HG03159 (cell line): ENCODE measurements at regions not wholly inside any gene's neighbourhood (a gene's known extent, or its start where the extent isn't known, plus 50 kb on each side); places are given as distances from the start of the nearest gene placed in this dataset.
"Not testable (repeated sequence)": the region's sequence is repeated elsewhere in the genome, so short reads cannot be mapped to it uniquely, and the experiment has no call there.

Experiments
- ATAC-seq: cut with Tn5 transposase; IDR thresholded peaks from one replicate; pipeline ENCODE4 v1.9.1; 2021; ENCODE audit warnings: mild to moderate bottlenecking, moderate library complexity; ENCODE audit not compliant: unreplicated experiment

DNA sequence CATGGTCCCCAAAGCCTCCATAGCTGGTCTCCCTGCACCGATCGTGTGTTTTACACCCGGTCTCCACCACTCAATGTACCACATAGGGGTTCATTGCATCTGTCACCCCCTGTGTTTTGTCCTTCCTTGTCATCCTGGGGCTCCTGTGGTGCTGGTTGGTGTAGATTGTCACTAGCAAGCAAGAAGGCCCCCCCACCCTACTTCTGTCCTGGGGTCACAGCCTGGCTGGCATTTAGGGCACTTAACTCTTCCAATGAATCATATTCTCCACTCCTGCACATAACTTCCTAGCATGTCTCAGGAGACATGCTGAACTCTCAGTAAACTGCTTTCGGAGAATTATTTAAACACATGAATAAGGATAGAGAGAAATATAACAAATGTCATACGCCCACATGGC lies 161.4 kb downstream of the BCL2L11 start:
- ATAC-seq = not testable (repeated sequence)

DNA sequence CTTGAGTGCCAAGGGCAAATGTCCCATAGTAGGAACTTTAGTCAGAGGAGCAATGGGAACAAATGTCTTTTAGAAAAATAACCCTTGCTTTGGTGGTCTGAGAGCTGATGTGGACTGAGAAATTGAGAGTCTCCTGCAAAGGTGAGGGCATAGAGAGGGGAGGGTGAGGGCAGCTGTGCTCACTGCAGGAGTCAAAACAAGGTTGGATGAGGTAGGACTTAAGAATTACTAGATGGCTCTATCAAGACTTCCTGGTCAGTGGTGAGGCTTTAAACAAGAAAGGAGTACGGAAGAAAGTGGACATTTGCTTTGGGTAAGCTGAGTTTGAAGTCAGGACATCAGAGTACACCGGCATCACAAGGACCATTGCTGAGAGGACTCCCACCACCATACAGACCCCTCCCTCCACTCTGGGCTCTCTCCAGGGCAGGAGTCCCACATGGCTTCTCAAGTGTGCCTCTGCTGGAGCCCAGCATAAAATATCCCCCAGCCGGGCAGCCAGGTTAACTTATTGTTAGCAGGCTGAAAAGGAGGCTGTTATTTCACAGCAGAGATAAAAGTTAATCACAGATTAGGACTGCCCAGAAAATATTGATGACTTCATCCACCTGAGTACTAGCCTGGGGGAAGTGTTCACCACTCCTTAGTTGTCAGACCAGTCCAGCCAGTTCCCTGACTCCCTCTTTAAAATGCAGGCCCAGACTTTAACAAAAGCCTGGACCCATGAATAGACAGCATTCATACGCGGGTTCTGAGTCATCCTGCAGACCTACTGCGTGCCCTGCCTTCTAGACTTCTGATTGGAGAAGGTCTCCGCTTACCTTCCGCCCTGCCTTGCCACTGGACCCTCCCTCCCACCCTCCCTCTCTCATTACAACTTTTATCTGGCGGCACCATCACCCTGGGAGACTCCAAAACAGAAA lies 167.2 kb downstream of the BCL2L11 start:
- ATAC-seq = not testable (repeated sequence)

DNA sequence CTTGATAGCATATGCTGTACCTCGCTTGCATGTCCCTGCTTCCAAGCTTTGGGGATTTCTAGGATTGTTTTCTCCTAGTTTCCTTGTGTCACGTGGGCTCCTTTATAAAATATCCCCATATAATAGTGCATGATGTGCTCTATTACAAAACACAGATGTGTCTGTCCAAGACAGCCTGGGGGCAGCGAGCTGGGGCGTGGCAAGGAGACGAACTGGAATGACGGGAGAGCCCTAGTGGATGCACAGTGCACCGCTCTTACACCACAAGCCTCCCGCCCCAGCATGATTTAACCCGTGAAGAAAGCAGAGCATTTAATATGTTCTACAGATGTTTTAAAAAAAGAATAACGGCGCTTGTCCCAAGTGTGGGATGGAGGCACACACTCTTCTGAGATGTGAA lies 169.7 kb downstream of the BCL2L11 start:
- ATAC-seq = not testable (repeated sequence)

DNA sequence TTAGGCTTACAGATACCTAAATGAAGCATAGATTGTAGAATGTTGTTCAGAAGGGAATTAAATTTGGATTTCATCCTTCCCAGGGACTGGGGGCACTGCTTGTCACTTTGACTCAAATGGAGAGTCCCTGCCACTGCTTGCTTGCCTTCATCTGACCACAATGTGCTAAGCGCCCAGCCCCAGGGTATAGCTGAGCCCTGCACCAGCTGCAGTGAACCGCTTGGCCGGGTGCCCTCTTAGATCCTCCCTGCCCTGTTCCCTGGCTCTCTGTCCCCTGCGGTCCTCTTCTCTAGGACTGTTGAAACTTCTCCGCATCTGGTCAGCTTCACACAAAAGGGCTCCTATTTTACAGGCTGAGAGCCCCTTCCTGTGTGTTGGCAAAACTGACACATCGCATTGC lies 170.9 kb downstream of the BCL2L11 start:
- ATAC-seq = not testable (repeated sequence)

DNA sequence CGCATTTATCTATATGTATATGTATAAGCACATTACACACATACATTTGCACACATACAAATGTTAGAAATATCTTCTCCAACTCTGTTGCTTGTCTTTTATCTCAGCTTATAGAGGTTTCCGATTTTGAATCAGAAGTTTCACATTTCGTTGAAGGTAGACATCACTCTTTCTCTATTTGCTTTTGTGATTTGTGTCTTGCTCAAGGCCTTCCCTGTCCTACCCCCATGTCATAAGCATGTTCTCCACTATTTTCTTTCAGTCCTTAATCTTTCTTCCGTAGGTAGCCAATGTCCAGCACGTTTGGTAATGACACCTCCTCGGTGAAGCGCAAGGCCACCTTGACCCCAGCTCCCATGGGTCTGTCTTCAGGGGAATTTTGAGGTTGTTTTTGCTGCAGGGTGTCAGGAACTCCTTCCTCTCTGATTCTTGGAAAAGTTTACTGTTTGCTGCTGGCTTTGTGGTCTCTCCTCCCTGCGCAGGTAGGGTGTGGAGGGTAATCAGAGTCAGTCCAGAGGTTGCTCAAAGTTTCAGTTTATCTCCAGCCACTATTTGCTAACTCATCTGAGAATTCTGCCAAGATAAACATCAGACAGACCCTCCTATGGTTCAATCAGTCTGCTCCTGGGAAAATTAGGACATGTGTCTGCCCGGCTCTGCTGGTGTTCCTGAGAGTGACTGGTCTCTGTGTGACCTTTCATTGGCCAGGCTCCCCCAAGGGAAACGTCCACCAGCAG lies 171.7 kb downstream of the BCL2L11 start:
- ATAC-seq = not testable (repeated sequence)

DNA sequence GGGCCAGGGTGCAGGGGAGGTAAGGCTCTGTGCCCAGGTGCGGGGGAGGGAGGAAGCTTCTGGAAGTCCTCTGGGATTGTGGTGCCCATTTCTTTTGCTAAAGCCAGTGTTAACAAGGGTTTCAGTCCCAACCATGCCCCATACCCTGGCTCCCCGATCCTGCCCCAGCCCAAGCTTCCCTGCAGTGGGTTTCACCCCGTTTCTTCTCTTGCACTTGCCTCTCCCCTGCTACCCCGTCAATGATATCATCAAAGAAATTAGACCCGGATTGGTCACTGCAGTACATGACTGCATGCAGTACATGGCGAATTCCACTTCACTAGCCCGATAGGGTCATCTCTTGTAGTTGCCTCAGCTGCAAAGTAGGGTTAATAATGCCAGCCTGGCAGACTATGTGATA lies 174.0 kb downstream of the BCL2L11 start:
- ATAC-seq = not testable (repeated sequence)

DNA sequence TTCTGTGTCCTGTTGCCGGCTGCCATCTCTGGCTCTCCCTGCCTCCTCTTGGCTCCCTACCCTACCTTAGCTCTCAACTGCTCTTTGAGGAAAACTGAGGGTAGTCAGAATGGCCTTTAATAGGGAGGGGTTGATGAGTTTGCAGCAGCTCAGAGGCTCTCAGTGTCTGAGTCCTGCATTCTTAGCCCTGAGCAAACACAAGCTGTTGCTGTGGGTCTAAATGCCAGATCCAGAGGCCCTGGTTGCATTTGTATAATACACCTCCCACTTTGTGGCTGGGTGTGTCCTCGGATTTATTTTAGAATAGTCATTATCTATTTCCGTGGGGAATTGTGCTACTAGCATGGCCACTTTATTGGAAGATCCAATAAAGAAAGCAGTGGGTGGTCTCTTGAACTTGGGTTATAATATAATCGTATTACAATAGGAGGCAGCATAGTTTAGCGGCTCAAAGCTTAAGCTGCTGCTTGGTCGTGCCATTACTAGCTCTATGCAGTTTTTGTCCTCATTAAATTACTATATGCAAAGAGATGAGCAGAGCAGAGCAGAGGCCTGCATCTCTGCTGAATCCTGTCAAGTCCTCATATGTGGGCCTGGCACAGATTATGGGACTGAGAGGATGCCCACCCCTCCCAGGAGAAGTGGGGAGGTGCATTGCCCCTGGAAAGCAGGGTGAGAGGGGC lies 175.5 kb downstream of the BCL2L11 start:
- not testable (repeated sequence) for ATAC-seq

DNA sequence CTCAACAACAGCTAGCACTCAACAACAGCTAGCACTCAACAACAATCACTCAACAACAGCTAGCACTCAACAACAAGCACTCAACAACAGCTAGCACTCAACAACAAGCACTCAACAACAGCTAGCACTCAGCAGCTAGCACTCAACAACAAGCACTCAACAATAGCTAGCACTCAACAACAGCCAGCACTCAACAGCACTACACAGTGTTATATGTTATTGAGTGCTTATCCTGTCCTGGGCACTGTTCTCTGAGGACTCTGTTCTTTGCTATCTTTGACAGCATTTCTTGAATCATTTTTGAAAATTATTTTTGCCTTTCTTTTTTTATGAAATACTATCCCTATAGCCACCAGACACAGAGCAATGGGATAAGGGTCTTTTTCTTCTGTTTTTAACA lies 176.4 kb downstream of the BCL2L11 start:
- not testable (repeated sequence) for ATAC-seq

DNA sequence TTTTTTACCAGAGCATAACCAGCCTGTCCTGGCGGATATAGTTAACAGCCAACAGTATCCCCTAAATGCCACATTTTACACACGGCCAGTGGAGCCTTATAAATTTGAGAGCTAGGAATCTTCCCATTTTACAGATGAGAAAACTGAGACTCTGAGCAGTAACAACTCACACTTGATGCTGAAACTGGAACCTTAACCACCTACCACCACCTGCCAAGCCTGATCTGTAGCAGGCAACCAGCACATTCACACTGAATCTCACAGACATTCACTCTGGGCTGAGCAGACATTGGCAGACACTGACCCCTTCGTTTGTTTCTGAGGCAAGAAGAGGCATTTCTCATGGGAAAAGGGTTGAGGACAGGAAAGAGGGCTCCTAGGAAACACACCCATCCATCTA lies 178.2 kb downstream of the BCL2L11 start:
- ATAC-seq = not testable (repeated sequence)

DNA sequence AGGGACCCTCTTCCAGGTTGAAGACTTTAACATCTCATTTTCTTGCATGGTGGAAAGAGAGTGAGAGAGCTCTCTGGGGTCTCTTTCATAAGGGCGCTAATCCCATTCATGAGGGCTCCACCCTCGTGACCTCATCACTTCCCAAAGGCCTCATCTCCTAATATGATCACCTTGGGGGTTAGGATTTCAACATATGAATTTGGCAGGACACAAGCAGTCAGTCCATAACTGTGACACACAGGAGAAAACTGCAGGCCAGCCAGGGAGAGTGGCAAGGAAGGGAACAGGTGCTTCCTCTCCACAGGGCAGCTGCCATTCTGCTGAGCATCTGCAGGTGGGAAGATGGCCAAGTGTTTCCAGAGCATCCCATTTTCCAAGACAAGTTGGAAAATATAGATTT lies 178.9 kb downstream of the BCL2L11 start:
- ATAC-seq = not testable (repeated sequence)

DNA sequence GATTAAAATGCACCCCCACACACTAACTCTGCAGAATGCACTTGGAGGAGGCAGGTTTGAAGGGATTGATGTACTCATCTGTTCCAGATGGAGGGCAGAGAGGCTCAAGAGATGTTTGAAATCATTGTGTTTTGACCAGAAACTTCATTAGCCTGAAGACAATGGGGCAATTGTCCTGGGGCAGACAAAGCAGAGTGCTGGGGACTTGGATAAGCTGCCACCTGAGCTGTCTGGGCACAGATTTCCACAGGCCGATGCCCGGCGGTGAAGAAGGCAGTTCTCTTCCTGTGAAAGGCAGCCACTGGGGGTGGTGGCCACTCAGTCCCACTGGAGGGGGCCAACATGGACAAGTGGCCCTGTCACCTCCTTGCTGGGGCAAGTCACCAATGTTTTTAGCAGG lies 181.0 kb downstream of the BCL2L11 start:
- ATAC-seq = not testable (repeated sequence)

DNA sequence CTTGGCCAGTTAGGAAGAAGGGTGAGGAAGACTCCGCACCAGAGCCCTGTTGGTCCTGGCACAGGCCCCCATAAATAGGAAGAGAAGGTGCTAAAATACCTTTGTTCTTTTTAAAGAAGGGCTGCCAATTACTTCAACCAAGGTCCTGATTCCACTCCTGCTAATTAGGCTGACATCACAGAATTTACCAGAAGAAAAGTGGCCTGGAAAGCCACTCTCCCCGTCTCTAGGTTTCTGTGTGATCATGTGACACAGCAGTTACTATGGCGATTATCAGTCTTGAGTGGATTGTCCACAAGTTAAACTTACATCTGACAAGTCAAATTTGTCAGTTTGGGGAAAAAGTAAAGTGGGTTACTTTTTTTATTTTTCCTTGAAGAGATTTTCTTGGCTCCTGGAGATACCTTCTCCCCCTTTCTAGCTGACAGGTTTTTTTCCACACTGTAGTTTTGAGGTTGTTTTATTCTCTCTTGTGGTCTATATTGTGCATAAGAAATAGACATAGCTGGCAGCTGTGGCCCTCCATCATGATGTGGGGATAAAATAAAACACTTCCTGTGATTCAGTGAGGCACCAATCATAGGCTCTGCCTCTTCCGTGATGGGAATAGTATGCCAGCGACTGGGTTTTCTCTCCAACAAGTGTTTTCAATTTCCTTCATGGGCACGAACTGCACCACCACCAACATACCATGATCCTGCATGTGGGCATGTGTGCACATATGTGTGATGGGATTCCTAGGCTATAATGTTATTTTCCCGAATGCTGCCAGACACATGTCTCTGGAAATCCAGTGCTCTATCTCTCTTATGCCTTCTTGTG lies 181.9 kb downstream of the BCL2L11 start:
- ATAC-seq = not testable (repeated sequence)

DNA sequence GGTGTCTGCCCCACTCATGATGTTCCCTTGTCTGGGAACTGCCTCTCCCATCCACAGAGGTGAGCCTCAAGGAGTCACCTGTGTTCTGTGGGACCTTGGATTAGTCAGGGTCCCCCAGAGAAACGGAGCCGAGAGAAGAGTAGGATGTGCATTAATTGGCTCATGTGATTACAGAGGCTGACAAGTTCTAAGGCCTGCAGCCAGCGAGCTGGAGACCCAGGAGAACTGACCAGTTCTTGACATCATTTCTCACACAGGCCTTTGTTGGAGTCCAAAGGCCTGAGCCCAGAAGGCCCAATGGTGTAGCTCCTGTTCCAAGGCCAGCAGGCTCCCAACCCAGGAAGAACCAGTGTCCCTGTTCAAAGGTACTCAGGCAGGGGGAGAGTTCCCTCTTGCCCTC lies 186.6 kb downstream of the BCL2L11 start:
- ATAC-seq = not testable (repeated sequence)

DNA sequence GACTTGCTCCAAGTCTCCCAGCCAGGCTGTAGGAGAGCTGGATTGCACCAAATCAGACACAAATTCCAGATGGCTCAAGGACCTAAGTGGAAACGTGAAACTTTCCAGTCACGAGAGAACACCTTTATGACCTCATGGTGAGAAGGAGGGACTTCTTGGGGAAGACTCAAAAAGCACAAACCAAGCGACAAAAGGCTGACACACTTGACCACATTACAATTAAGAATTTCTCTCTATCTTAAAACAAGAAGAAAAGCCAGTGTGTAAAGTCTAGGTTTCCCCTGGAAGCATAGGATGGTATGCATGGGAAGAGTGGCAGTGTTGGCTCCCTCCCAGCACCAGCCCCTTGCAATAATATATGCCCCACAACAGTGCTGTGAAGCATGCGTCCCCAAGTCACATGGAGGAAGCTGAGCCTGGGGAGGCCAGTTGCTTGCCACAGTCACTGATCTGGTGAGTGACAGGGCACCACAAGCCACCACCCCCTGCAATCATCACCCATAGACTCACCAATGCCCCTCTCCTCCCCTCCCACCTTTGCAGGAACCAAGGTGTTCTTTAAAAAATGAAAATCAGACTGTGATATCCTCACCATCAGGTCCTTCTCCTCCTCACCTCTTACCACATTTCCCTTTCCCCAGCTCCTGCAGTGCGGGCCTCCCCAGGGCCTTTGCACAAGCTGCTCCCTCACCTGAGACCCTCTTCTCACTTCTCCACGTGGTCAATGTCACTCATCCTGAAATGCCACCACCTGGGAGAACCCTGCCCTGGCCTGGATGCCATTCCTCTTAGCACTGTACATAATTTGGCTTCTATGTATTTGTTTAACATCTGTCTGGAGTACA lies 188.7 kb downstream of the BCL2L11 start:
- ATAC-seq = not testable (repeated sequence)

DNA sequence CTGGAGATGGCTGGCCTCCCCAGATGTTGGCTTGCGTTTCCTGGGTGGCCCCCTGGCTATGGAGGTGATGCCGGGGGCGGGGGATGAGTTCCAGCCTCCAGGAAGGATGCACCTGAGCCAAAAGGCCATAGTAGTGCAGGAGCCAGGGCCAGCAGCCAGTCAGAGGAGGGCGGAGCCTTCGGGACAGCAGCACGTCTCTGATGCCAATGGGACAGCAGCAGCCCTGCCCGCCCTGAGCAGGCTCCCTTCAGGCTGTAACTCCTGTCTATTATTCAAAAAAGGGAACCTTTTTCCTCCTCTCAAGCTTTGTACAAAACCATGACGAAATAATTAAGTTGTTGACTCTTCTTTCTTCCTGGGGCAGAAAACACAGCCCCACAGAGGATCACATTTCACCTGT lies 189.7 kb downstream of the BCL2L11 start:
- ATAC-seq = not testable (repeated sequence)

DNA sequence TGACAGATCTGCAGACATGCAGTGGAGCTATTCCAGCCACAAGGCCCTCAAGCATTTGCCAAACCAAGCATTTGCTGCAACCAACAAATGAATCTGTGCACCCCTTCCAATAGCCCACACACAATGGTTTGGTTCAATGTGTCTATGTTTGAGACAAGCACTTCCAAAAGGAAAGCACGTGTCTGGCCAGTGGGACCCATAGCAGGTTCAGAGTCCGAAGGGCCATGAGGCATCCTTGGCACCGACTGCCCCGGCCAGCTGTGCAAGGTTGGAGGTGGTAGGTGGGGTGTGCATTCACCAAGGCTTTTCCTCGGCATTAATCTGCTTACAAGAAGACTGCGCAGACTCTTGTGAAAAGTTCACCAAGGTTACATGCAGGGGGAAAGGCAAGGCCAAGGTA lies 190.9 kb downstream of the BCL2L11 start:
- not testable (repeated sequence) for ATAC-seq

DNA sequence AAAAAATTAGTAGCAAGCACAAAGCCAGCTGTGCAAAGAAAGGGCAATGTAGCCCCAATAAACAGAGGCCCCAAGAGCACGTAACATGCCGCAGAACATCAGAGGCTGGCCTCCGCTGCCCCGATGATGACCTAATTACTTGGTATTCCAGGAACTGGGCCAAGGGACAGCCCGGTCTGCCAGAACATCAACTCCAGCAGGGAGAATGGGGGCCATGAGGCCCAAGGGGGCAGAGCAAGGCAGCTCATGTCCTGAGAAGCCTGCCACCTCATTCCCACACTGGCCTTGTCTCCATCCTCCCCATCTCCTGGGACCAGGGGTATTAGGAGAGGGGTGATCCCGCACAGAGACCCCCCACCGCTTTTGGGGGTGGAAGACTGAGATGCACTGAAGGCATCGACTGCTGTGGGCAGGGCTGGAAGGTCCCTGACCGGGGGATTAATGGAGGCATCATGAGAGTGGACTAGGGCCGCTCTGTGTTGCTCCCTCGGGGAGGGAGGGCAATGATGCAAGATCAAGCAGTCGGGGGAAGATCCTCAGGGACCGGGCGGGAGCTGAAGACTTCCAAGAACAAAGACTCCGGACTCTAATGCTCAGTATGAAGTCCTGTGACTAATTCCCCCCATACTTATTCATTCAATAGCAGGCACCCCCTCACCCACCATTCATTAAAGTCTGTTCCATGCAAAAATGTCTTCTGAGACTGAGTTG lies 192.3 kb downstream of the BCL2L11 start:
- ATAC-seq = not testable (repeated sequence)

DNA sequence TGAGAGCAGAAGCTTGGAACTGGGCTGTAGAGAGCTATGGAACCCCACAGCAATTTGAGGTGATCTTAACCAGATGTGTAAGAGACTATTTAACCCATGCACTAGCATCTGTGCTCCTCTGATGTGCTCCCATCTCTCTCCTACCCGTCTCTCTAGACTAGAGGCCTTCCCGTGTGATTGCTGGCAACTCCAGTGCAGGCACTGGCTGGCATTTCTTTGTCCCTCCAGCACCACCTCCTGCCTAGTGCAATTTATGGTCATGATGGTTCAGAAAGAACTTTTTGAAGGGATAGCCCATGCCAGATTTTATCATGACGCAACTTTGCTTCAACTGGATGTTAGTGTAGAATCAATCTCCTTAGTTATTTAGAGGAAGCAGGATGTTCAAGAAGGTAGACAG lies 193.0 kb downstream of the BCL2L11 start:
- ATAC-seq = not testable (repeated sequence)
